H1 (cell line): ENCODE measurements at regions not wholly inside any gene's neighbourhood (a gene's known extent, or its start where the extent isn't known, plus 50 kb on each side); places are given as distances from the start of the nearest gene placed in this dataset.
A peak's percentile ranks its signal among the peaks of the same experiment; 100 is the strongest.

Source experiments
- CBX5 ChIP-seq: fragments of 300-800, 300-1000 bp; sonication (generic); IDR thresholded peaks from 2 replicates; pipeline ENCODE4 v1.7.1; 2016; ENCODE audit warnings: antibody characterized with exemption, low read length, low read depth
- CBX8 ChIP-seq: fragments of 300-800, 300-1000 bp; sonication (generic); IDR thresholded peaks from 2 replicates; pipeline ENCODE4 v1.7.1; 2016; ENCODE audit warnings: low read depth, low read length, borderline replicate concordance
- CREB1 ChIP-seq: IDR thresholded peaks from 2 replicates; pipeline ENCODE4 v1.6.1; 2012; ENCODE audit warnings: inconsistent platforms
- EGR1 ChIP-seq: IDR thresholded peaks from 2 replicates; pipeline ENCODE4 v1.6.1; 2011; ENCODE audit warnings: low read depth, low read length, borderline replicate concordance
- EP300 ChIP-seq, 2 experiments: IDR thresholded peaks; 1 replicate in 1 of 2; 2 replicates in 1 of 2; pipeline ENCODE4 v1.6.1; 2011 to 2012; ENCODE audit warnings: low read depth in 2 of 2, low read length in 2 of 2, mild to moderate bottlenecking in 2 of 2, borderline replicate concordance in 1 of 2, inconsistent platforms in 1 of 2, moderate library complexity in 1 of 2
- GABPA ChIP-seq: IDR thresholded peaks from 2 replicates; pipeline ENCODE4 v1.6.1; 2011; ENCODE audit warnings: mild to moderate bottlenecking, low read length, moderate library complexity, borderline replicate concordance; ENCODE audit not compliant: insufficient read depth
- GTF2F1 ChIP-seq: IDR thresholded peaks from 2 replicates; pipeline ENCODE4 v1.6.1; 2012; ENCODE audit warnings: low read depth, low read length, improper control_type of control experiment, borderline replicate concordance
- HDAC2 ChIP-seq, 2 experiments: fragments of 300-600 bp in 1 of 2; sonication (generic) in 1 of 2; IDR thresholded peaks; 2 replicates each; pipeline ENCODE4 v1.6.1; 2011 to 2012; ENCODE audit warnings: low read depth in 2 of 2, low read length in 2 of 2, mild to moderate bottlenecking in 2 of 2, moderate library complexity in 2 of 2, borderline replicate concordance in 1 of 2, inconsistent platforms in 1 of 2
- JUN ChIP-seq: IDR thresholded peaks from 2 replicates; pipeline ENCODE4 v1.6.1; 2011; ENCODE audit warnings: low read depth, mild to moderate bottlenecking, improper control_type of control experiment, low read length
- KDM1A ChIP-seq: fragments of 200-600, 300-600 bp; sonication (generic); IDR thresholded peaks from 2 replicates; pipeline ENCODE4 v1.7.1; 2016; ENCODE audit warnings: mild to moderate bottlenecking, low read length, borderline replicate concordance
- NRF1 ChIP-seq: IDR thresholded peaks from 2 replicates; pipeline ENCODE4 v1.6.1; 2011; ENCODE audit warnings: mild to moderate bottlenecking, low read depth, low read length, improper control_type of control experiment
- PHF8 ChIP-seq: fragments of 200-600 bp; sonication (generic); conservative IDR thresholded peaks from 2 replicates; pipeline ENCODE4 v1.7.1; 2012; ENCODE audit warnings: low read depth, mild to moderate bottlenecking, inconsistent platforms, low read length, moderate library complexity
- RBBP5 ChIP-seq: IDR thresholded peaks from 2 replicates; pipeline ENCODE4 v1.7.1; 2012; ENCODE audit warnings: low read depth, mild to moderate bottlenecking, inconsistent platforms, low read length, moderate library complexity, borderline replicate concordance
- RFX5 ChIP-seq: IDR thresholded peaks from 2 replicates; pipeline ENCODE4 v1.6.1; 2011; ENCODE audit warnings: low read depth, low read length, improper control_type of control experiment, borderline replicate concordance
- RXRA ChIP-seq: IDR thresholded peaks from 2 replicates; pipeline ENCODE4 v1.6.1; 2011; ENCODE audit warnings: low read depth, mild to moderate bottlenecking, low read length, moderate library complexity; ENCODE audit not compliant: insufficient read depth
- SAP30 ChIP-seq: fragments of 300-600 bp; sonication (generic); IDR thresholded peaks from 2 replicates; pipeline ENCODE4 v1.7.1; 2012; ENCODE audit warnings: low read length, moderate library complexity, mild to moderate bottlenecking, inconsistent platforms; ENCODE audit not compliant: insufficient read depth, insufficient replicate concordance
- SRF ChIP-seq: IDR thresholded peaks from 2 replicates; pipeline ENCODE4 v1.6.1; 2011; ENCODE audit warnings: mild to moderate bottlenecking, low read depth, low read length, moderate library complexity
- SUZ12 ChIP-seq: fragments of 200-600 bp; sonication (generic); IDR thresholded peaks from 2 replicates; pipeline ENCODE4 v1.6.1; 2012; ENCODE audit warnings: mild to moderate bottlenecking, inconsistent platforms, low read length, moderate library complexity, mixed read lengths
- TAF7 ChIP-seq: optimal IDR thresholded peaks from 2 replicates; pipeline ENCODE3; 2011; ENCODE audit warnings: low read depth, mild to moderate bottlenecking, inconsistent platforms, low read length, moderate library complexity, borderline replicate concordance
- TEAD4 ChIP-seq: IDR thresholded peaks from 2 replicates; pipeline ENCODE4 v1.6.1; 2012; ENCODE audit warnings: low read depth, low read length, inconsistent platforms, mixed read lengths
- TF ChIP-seq, protein P1 (sequence below): IDR thresholded peaks from 2 replicates; pipeline ENCODE4 v1.6.1; 2011; ENCODE audit warnings: low read length, improper control_type of control experiment
- TF ChIP-seq, protein P2 (sequence below): IDR thresholded peaks from 2 replicates; pipeline ENCODE4 v1.6.1; 2012; ENCODE audit warnings: inconsistent platforms

DNA sequence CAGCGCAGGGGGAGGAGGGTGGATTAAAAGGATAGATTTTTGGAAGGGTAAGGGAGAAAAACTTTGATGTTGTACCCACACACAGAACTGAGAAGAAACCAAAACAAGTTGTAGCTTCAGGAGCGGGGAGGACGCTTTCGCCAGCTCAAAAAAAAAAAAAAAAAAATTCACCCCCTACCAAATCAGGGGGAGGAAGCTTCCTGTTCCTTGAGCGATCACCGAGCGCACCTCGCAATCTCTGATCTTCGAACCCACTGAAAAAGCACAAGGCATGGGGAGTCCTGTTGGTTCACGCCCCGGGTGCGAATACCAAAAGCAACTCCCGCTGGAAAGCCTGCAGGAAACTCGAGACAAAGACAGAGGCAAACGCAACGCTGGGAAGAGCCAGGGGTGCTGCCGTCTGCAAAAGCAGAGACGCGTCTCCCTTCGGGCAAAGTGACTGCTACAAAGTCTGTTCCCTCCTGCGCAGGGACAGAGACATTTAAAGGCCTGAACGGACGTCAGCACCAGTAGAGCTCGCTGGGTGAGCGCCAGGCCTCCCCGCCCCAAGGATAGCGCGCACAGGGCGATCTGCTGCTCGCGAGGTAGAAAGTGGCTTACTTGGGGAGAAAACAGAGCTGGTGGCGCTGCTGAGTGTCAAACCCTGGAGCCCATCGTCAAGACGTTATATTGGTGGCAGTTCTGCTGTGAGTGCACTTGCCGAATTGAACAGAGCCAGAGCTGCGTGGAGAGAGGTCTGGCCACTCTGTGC is 190.4 kb downstream of the USP22 start (continued):
- no peak for TF ChIP-seq SRF
- TF ChIP-seq RFX5: no peak
- no peak for TF ChIP-seq GTF2F1
- TF ChIP-seq NRF1: no peak
- TF ChIP-seq CBX5: no peak
- no peak for TF ChIP-seq EP300 (IDR thresholded peaks at IDR 0.05; ENCODE audit: borderline replicate concordance in 1 of 2, low read depth in 2 of 2, low read length in 2 of 2)
- TF ChIP-seq PHF8: no peak
- 0 out of 2 replicates have a peak, but pooled peaks have one; percentile 12 for TF ChIP-seq KDM1A
- TF ChIP-seq SAP30: no peak
- TF ChIP-seq HDAC2 (IDR thresholded peaks at IDR 0.05; ENCODE audit: borderline replicate concordance in 1 of 2, low read depth in 2 of 2, low read length in 2 of 2): no peak
- no peak for TF ChIP-seq EGR1
- TF ChIP-seq, protein P1, sequence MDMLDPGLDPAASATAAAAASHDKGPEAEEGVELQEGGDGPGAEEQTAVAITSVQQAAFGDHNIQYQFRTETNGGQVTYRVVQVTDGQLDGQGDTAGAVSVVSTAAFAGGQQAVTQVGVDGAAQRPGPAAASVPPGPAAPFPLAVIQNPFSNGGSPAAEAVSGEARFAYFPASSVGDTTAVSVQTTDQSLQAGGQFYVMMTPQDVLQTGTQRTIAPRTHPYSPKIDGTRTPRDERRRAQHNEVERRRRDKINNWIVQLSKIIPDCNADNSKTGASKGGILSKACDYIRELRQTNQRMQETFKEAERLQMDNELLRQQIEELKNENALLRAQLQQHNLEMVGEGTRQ: no peak
- no peak; the same call in 1 of the 2 replicates for TF ChIP-seq RBBP5
- no peak for TF ChIP-seq GABPA
- no peak for TF ChIP-seq JUN
- no peak; the same call in 1 of the 2 replicates for TF ChIP-seq SUZ12
- TF ChIP-seq CBX8: no peak
- 0 out of 2 replicates have a peak, but pooled peaks have one; percentile 15 for TF ChIP-seq CREB1
- TF ChIP-seq RXRA: no peak
- no peak for TF ChIP-seq TEAD4
- TF ChIP-seq, protein P2, sequence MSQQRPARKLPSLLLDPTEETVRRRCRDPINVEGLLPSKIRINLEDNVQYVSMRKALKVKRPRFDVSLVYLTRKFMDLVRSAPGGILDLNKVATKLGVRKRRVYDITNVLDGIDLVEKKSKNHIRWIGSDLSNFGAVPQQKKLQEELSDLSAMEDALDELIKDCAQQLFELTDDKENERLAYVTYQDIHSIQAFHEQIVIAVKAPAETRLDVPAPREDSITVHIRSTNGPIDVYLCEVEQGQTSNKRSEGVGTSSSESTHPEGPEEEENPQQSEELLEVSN: 0 out of 2 replicates have a peak, but pooled peaks have one; percentile 16
- no peak for TF ChIP-seq TAF7
